IPS-18a (cell line): ENCODE measurements at regions not wholly inside any gene's neighbourhood (a gene's known extent, or its start where the extent isn't known, plus 50 kb on each side); places are given as distances from the start of the nearest gene placed in this dataset.

Experiments used
- H3K27ac ChIP-seq: one replicate; pipeline ENCODE4 v1.5.1; 2013; ENCODE audit warnings: low read length
- H3K27me3 ChIP-seq: one replicate; pipeline ENCODE4 v1.6.1; 2013; ENCODE audit warnings: mild to moderate bottlenecking, low read length; ENCODE audit not compliant: control insufficient read depth, insufficient read depth
- H3K36me3 ChIP-seq: one replicate; pipeline ENCODE4 v1.6.1; 2013; ENCODE audit warnings: low read depth, low read length; ENCODE audit not compliant: control insufficient read depth
- H3K4me1 ChIP-seq: one replicate; pipeline ENCODE4 v1.6.1; 2013; ENCODE audit warnings: low read depth, low read length; ENCODE audit not compliant: control insufficient read depth
- H3K4me3 ChIP-seq: one replicate; pipeline ENCODE4 v1.5.1; 2013; ENCODE audit warnings: low read length
- H3K9ac ChIP-seq: one replicate; pipeline ENCODE4 v1.6.1; 2013; ENCODE audit warnings: mild to moderate bottlenecking, low read length, moderate library complexity
- H3K9me3 ChIP-seq: one replicate; pipeline ENCODE4 v1.6.1; 2013; ENCODE audit warnings: low read depth, low read length; ENCODE audit not compliant: control insufficient read depth

- Histone ChIP-seq H3K4me3 (no peak overlapping the region), H3K36me3 (no peaks in the 10 kb centered on the region), H3K27me3 (no peaks in the 10 kb centered on the region), H3K27ac (no peak overlapping the region), H3K9me3 (no peaks in the 10 kb centered on the region), H3K4me1 (no peaks in the 10 kb centered on the region), H3K9ac (no peak overlapping the region)
These were observed 61.5 kb upstream of the GALNT10 start for GRCh38 chr5:154129013-154129412.

- Histone ChIP-seq H3K27ac (no peak overlapping the region), H3K9ac (no peak overlapping the region), H3K9me3 (no peaks in the 10 kb centered on the region), H3K4me3 (no peak overlapping the region), H3K4me1 (no peaks in the 10 kb centered on the region), H3K36me3 (no peaks in the 10 kb centered on the region), H3K27me3 (no peaks in the 10 kb centered on the region)
These were observed 60.6 kb upstream of the GALNT10 start for GRCh38 chr5:154129921-154130320.

GRCh38 chr5:154131817-154132216, 58.7 kb upstream of the GALNT10 start:
- H3K9ac ChIP-seq: no peak overlapping the region
- no peak overlapping the region for H3K4me3 ChIP-seq
- H3K9me3 ChIP-seq: no peaks in the 10 kb centered on the region
- no peak overlapping the region for H3K27ac ChIP-seq
- H3K4me1 ChIP-seq: no peaks in the 10 kb centered on the region
- H3K27me3 ChIP-seq: no peaks in the 10 kb centered on the region
- H3K36me3 ChIP-seq: no peaks in the 10 kb centered on the region

- Histone ChIP-seq H3K4me3 (no peak overlapping the region), H3K9ac (no peak overlapping the region), H3K27ac (no peak overlapping the region), H3K27me3 (no peaks in the 10 kb centered on the region), H3K36me3 (no peaks in the 10 kb centered on the region), H3K9me3 (no peaks in the 10 kb centered on the region), H3K4me1 (no peaks in the 10 kb centered on the region)
These were observed 57.7 kb upstream of the GALNT10 start for GRCh38 chr5:154132718-154133307.

- H3K4me1 ChIP-seq: no peaks in the 10 kb centered on the region
- no peak overlapping the region for H3K27ac ChIP-seq
- H3K9me3 ChIP-seq: no peaks in the 10 kb centered on the region
- H3K27me3 ChIP-seq: no peaks in the 10 kb centered on the region
- H3K4me3 ChIP-seq: no peak overlapping the region
- H3K36me3 ChIP-seq: no peaks in the 10 kb centered on the region
- no peak overlapping the region for H3K9ac ChIP-seq
These were observed 56.9 kb upstream of the GALNT10 start for GRCh38 chr5:154133591-154133990.

- no peaks in the 10 kb centered on the region for H3K27me3 ChIP-seq
- no peak overlapping the region for H3K9ac ChIP-seq
- H3K36me3 ChIP-seq: no peaks in the 10 kb centered on the region
- H3K27ac ChIP-seq: no peak overlapping the region
- no peaks in the 10 kb centered on the region for H3K9me3 ChIP-seq
- no peaks in the 10 kb centered on the region for H3K4me1 ChIP-seq
- no peak overlapping the region for H3K4me3 ChIP-seq
These were observed 56.0 kb upstream of the GALNT10 start for GRCh38 chr5:154134499-154134898.

- Histone ChIP-seq H3K9ac (no peak overlapping the region), H3K27ac (no peak overlapping the region), H3K36me3 (no peaks in the 10 kb centered on the region), H3K27me3 (no peaks in the 10 kb centered on the region), H3K9me3 (no peaks in the 10 kb centered on the region), H3K4me3 (no peak overlapping the region), H3K4me1 (no peaks in the 10 kb centered on the region)
These were observed 55.3 kb upstream of the GALNT10 start for GRCh38 chr5:154135125-154135817.

- no peaks in the 10 kb centered on the region for H3K27me3 ChIP-seq
- no peaks in the 10 kb centered on the region for H3K9me3 ChIP-seq
- no peak overlapping the region for H3K9ac ChIP-seq
- H3K4me3 ChIP-seq: no peak overlapping the region
- no peak overlapping the region for H3K27ac ChIP-seq
- no peaks in the 10 kb centered on the region for H3K4me1 ChIP-seq
- no peaks in the 10 kb centered on the region for H3K36me3 ChIP-seq
These were observed 54.4 kb upstream of the GALNT10 start for GRCh38 chr5:154136141-154136540.

- Histone ChIP-seq H3K27ac (no peak overlapping the region), H3K27me3 (no peaks in the 10 kb centered on the region), H3K9me3 (no peaks in the 10 kb centered on the region), H3K4me3 (no peak overlapping the region), H3K4me1 (peaks cover 6% of the 10 kb centered on the region), H3K9ac (no peak overlapping the region), H3K36me3 (no peaks in the 10 kb centered on the region)
These were observed 51.8 kb upstream of the GALNT10 start for GRCh38 chr5:154138701-154139100.

GRCh38 chr5:154140381-154140780, 50.2 kb upstream of the GALNT10 start:
- no peaks in the 10 kb centered on the region for H3K9me3 ChIP-seq
- peaks cover 6% of the 10 kb centered on the region for H3K4me1 ChIP-seq
- H3K27me3 ChIP-seq: no peaks in the 10 kb centered on the region
- no peak overlapping the region for H3K4me3 ChIP-seq
- no peak overlapping the region for H3K27ac ChIP-seq
- H3K9ac ChIP-seq: no peak overlapping the region
- H3K36me3 ChIP-seq: no peaks in the 10 kb centered on the region
